Stimulated activated CD8-positive, alpha-beta memory T cell treated with anti-CD3 and anti-CD28 coated beads, Interleukin-15, amount 100 ng/mL, for 1 hour (primary cell): ENCODE measurements at regions not wholly inside any gene's neighbourhood (a gene's known extent, or its start where the extent isn't known, plus 50 kb on each side); places are given as distances from the start of the nearest gene placed in this dataset.

Source experiments
- DNase-seq: peaks from one replicate; pipeline ENCODE4 v3.0.0-alpha.2; 2020; ENCODE audit warnings: low read depth

GRCh38 chr4:111718763-111719559 is 426.3 kb upstream of the FAM241A start:
- no peak for DNase-seq

- DNase-seq, result no peak
These were observed 424.4 kb upstream of the FAM241A start for GRCh38 chr4:111720866-111721265.

DNA sequence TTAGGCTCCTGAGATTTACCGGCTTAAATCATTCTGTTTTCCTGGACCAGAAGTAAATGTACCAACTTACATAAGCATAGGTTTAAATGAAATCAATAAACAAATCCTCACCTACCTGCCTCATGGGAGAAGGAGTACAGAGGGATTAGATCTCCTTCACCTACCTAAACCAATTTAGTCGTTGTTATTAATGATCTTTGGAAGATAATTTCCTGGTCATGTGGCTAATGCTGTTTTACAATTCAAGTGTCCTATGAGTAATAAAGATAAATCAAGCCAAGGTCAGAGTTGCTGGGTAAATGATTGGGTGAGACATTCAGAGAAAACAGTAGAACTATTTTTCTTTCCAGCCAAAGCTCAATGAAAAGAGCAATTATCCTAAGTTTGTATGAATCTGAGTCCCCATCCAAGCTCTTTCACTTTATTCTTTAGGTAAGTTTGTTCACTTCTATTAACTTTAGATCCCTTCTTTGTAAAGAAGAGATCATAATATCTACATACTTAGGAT is 423.0 kb upstream of the FAM241A start:
- no peak for DNase-seq

DNA sequence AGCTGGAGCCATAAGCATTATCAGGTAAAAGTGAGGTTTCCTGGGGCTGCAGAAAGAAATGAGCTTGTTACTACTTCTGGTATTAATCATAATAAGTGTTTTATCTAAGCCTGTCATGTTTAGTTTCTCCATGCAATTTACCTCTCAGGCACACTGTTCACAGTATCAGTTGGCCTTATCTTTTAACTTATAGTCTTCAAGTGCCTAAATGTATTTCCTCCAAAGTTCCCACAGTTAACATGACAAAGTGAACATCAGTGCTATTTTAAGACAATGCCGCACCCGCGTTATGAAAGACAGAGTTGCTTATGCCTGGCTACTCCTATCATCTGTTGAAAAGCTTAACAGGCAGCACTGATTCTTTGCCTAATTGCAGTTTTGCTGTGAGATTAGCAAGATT is 408.7 kb upstream of the FAM241A start:
- no peak for DNase-seq

DNA sequence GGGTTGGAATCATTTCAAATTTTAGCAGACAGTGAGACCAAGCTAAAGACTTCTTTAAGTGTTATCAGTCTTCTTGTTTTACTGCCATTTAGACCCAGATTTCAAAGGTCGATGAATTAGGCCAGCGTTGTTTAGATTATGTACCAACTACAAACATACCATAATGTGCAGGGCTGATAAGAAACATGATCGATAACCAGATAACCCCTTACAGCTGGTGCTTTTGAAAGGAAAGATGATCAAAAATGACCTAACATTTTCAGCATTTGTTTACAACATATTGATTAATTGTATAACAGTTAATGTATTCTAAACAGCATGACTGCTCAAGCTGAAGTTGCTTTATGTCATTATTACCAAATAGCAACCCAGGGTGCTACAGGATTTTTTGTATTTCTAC is 400.4 kb upstream of the FAM241A start:
- DNase-seq, result no peak

- DNase-seq, result no peak
These were observed 397.1 kb upstream of the FAM241A start for GRCh38 chr4:111748157-111748556.

DNA sequence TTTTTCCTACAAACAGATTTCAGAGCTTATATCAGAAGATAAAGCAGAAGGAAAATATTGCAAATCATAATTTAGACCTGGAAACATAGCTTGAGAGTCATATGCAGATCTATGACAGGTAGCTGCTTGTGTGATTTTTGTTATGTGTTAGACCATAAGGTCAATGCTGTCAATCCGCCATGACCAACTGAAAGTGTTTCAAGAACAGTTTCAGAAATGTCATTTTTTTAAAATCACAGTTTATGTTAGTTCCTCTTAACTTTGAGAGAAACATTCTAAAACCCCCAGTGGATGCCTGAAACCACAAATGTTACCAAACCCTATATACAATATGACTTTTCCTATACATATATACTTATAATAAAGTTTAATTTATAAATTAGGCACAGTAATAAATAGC is 391.3 kb upstream of the FAM241A start:
- no peak for DNase-seq

DNA sequence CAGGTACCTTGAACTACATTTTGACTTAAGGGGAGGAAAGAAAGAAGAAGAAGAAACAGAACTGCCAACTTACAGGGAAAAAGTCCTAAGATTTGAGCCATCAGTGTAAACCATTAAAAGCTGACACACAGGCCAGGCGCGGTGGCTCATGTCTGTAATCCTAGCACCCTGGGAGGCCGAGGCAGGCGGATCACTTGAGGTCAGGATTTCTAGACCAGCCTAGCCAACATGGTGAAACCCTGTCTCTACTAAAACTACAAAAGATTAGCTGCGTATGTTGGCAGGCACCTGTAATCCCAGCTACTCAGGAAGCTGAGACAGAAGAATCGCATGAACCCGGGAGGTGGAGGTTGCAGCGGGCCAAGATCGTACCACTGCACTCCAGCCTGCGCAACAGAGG is 389.7 kb upstream of the FAM241A start:
- DNase-seq, result no peak

- no peak for DNase-seq
These were observed 383.7 kb upstream of the FAM241A start for GRCh38 chr4:111761531-111761930.

GRCh38 chr4:111770514-111770913 is 374.7 kb upstream of the FAM241A start:
- DNase-seq, result no peak

DNA sequence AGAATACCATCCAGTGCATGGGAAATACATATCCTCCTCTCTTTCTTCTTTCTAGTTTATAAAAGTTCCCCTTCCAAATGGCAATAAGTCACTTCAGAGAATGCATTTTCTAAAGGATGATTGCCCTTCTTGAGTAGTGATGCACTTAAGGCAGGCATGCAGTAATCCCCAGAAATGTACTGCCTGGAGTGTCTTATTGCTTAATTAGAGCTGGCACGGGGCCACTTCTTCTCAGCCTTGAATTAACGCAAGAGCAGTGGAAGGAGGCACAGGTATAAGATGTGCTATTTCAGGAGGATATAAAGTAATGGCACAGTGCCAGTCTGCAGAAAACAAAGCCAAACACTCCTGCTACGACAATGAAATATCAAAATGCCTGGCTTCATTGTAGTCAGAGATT is 371.4 kb upstream of the FAM241A start:
- no peak for DNase-seq

GRCh38 chr4:111775556-111776297 is 369.5 kb upstream of the FAM241A start:
- no peak for DNase-seq

DNA sequence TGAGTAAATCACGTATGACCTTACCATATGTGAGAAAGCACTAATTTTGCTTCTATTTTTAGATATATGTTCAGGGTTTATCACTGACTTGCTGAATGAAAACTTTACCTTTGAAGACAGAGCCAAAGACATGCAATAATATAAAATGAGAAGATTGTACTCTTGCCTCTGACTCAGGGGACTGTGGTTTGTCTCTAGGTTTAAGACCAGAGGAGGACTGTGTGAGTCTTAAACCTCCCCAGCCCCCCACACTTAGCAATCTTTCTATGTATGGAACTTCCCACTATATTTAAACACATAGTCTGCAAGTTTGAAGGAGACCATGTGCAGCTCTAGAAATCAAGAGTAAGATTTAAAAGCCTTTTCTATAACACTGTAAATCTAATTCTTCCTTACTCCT is 368.7 kb upstream of the FAM241A start:
- no peak for DNase-seq

- DNase-seq, result no peak
These were observed 366.7 kb upstream of the FAM241A start for GRCh38 chr4:111778543-111778942.

- DNase-seq, result no peak
These were observed 364.3 kb upstream of the FAM241A start for GRCh38 chr4:111780965-111781364.

GRCh38 chr4:111781611-111782010 is 363.6 kb upstream of the FAM241A start:
- DNase-seq, result no peak

- no peak for DNase-seq
These were observed 357.2 kb upstream of the FAM241A start for GRCh38 chr4:111788099-111788498.

DNA sequence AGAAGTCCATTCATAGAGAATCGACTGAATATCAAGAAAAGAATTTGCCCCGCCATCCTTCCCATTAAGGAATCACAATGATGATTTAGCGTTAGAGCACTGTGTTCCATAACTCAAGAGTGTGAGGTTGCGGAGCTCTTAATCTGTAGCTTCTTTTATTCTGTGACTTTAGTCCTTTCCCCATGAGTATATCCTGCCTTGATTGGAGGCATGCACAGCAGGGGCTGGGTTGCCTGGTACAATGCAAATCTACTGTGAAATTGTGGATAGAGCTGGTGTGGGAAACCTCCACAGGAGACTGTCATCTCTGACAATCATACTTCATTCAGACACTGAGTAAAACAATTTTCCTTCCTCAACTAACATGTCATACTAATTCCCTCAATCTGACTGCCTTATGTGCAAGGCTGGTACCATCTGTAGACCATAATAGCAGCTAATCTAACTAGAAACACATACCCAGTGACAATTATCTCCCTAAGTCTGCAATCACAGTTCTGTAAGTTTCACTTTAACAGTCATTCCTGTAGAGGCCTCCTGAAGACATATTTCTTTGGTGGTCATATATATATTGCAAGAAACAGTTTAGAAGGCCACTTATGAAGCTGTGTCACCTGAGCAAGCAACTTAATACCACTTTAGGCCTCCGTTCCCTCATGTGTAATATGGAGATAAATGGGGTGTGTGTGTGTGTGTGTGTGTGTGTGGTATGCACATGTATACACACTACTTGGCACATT is 355.2 kb upstream of the FAM241A start:
- DNase-seq, result no peak

DNA sequence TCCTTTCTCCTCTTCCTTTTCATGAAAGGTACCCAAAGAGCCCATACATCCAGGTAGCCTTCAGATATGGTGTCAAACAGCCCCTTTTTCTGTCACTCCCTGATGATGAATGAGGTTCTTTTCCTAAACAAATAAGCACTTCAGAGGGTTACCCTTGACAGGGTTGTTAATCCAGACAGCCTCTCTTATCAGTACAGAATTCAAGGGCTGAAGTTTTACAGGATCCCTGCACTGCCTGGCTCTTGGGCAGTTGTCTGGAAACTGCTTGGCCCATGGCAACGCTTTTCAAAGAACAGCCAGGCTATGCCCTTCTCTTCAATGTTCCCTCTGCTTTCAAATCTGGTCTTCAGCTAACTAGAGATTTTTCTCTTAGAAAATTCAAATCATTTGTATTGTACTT is 352.6 kb upstream of the FAM241A start:
- DNase-seq, result no peak

GRCh38 chr4:111793433-111794091 is 351.7 kb upstream of the FAM241A start:
- no peak for DNase-seq

GRCh38 chr4:111797455-111798163 is 347.6 kb upstream of the FAM241A start:
- no peak for DNase-seq

DNA sequence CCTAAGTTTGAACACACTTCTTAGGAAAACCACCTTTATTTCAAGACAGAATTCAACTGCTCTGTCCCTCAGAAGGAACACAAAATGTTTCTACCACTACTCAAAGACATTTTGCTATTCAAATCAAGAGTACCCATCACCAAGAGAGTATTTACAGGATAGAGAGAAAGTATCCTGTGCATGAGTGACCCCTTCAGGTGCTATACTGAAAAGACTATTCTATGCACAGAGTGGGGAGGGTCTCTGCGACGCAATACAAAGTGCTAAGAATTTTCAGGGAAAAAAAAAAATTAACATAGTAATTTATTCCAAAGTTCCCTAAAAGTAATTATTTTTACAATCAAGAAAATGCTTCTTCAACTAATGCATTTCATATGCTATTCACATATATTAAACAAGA is 346.4 kb upstream of the FAM241A start:
- no peak for DNase-seq
